Choroid plexus epithelial cell (primary cell): ENCODE measurements at regions not wholly inside any gene's neighbourhood (a gene's known extent, or its start where the extent isn't known, plus 50 kb on each side); places are given as distances from the start of the nearest gene placed in this dataset.
A peak's percentile ranks its signal among the peaks of the same experiment; 100 is the strongest.

Source experiments
- DNase-seq: peaks from one replicate; pipeline ENCODE4 v3.0.0-alpha.2; 2010; ENCODE audit warnings: low read depth
- H3K4me3 ChIP-seq: 2 replicates; pipeline ENCODE4 v1.5.1; 2011; ENCODE audit warnings: low read depth, mild to moderate bottlenecking, control low read depth, low read length, moderate library complexity
- CTCF ChIP-seq: conservative IDR thresholded peaks from 2 replicates; pipeline ENCODE4 v1.5.1; 2011; ENCODE audit warnings: low read depth, mild to moderate bottlenecking, control low read depth, inconsistent platforms, low read length, moderate library complexity

GRCh38 chr9:117795271-117795670 is 91.1 kb downstream of the TLR4 start:
- peak; percentile 7 for DNase-seq
- no peak for TF ChIP-seq CTCF

GRCh38 chr9:117796681-117797080 is 92.5 kb downstream of the TLR4 start:
- peak; percentile 83 for DNase-seq
- TF ChIP-seq CTCF, result no peak
- H3K4me3 ChIP-seq, result no peak overlapping the region

More at GRCh38 chr9:117795271-117795670, 91.1 kb downstream of the TLR4 start:
- no peak overlapping the region for H3K4me3 ChIP-seq

- no peak for TF ChIP-seq CTCF
- no peak for DNase-seq
Measured at GRCh38 chr9:117800389-117800788, 96.2 kb downstream of the TLR4 start.

GRCh38 chr9:117809751-117810150 is 105.5 kb downstream of the TLR4 start:
- no peak for TF ChIP-seq CTCF
- DNase-seq, result no peak

More at GRCh38 chr9:117800389-117800788, 96.2 kb downstream of the TLR4 start:
- H3K4me3 ChIP-seq, result no peak overlapping the region

GRCh38 chr9:117815315-117815714 is 111.1 kb downstream of the TLR4 start:
- no peak for TF ChIP-seq CTCF
- H3K4me3 ChIP-seq, result no peak overlapping the region
- no peak for DNase-seq

More at GRCh38 chr9:117809751-117810150, 105.5 kb downstream of the TLR4 start:
- H3K4me3 ChIP-seq, result no peak overlapping the region

GRCh38 chr9:117815948-117816347 is 111.7 kb downstream of the TLR4 start:
- no peak for DNase-seq
- H3K4me3 ChIP-seq, result no peak overlapping the region
- TF ChIP-seq CTCF, result no peak

- no peak for TF ChIP-seq CTCF
- no peak for DNase-seq
- no peak overlapping the region for H3K4me3 ChIP-seq
Measured at GRCh38 chr9:117821954-117822353, 117.8 kb downstream of the TLR4 start.
